Epithelial cell of esophagus (primary cell): ENCODE measurements at regions not wholly inside any gene's neighbourhood (a gene's known extent, or its start where the extent isn't known, plus 50 kb on each side); places are given as distances from the start of the nearest gene placed in this dataset.

Source experiments
- DNase-seq: peaks from one replicate; pipeline ENCODE4 v3.0.0; 2010; ENCODE audit warnings: low read depth
- H3K4me3 ChIP-seq: 2 replicates; pipeline ENCODE4 v1.5.1; 2011; ENCODE audit warnings: mild to moderate bottlenecking, low read length, control low read depth
- TF ChIP-seq, protein P1 (sequence below): IDR thresholded peaks from 2 replicates; pipeline ENCODE4 v1.5.1; 2011; ENCODE audit warnings: low read depth, mild to moderate bottlenecking, low read length, control low read depth, inconsistent platforms; ENCODE audit not compliant: insufficient read depth; ENCODE audit errors: missing control alignments

DNA sequence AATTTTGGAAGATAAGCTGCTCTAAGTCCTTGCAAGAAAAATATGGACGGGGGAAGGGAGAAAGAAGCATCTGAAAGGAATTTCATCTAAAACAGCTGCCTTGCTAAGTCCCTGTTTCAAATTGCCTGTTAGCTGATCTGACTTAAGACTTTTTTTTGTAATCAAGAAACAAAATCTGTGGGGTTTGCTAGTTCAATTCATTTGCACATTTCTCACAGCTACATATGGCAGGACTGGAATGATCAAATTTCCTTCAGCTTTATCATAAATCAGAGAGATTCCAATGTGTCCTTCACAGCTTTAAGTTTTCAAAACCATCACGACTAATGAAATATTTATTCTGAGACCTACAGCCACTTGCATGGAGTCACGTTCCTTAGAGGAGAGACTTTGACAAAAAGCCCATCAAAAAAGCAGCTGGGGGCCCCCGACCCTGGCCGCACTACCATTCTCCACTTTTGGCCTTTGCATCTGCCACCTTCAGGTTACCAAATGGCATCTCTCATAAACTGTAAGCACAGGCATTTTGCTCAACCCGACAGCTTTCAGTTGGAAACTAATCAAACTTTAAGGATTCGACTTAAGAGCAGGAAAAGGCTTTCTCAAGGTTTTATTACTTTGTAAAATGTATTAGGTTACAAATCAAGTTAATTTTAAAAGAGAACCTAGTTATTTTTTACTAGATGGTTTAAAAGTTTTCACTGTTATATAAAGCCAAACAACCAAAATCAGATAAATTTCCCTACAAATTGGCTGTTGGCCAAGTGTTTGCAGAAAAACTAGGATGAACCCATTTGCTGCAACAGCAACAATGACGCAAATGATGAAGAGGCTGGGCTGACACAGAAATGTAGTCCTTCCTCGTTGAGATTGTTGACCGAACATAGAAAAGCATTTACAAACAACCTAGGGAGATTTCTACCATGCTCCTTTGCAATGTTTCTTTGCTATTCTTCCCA lies 100.4 kb upstream of the RND3 start:
- H3K4me3 ChIP-seq: no peak overlapping the region
- no peak for DNase-seq
- TF ChIP-seq, protein P1, sequence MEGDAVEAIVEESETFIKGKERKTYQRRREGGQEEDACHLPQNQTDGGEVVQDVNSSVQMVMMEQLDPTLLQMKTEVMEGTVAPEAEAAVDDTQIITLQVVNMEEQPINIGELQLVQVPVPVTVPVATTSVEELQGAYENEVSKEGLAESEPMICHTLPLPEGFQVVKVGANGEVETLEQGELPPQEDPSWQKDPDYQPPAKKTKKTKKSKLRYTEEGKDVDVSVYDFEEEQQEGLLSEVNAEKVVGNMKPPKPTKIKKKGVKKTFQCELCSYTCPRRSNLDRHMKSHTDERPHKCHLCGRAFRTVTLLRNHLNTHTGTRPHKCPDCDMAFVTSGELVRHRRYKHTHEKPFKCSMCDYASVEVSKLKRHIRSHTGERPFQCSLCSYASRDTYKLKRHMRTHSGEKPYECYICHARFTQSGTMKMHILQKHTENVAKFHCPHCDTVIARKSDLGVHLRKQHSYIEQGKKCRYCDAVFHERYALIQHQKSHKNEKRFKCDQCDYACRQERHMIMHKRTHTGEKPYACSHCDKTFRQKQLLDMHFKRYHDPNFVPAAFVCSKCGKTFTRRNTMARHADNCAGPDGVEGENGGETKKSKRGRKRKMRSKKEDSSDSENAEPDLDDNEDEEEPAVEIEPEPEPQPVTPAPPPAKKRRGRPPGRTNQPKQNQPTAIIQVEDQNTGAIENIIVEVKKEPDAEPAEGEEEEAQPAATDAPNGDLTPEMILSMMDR: no peak

GRCh38 chr2:150586858-150587257 lies 99.4 kb upstream of the RND3 start:
- H3K4me3 ChIP-seq: no peak overlapping the region
- DNase-seq: peak; percentile 74
- TF ChIP-seq, protein P1: no peak

DNA sequence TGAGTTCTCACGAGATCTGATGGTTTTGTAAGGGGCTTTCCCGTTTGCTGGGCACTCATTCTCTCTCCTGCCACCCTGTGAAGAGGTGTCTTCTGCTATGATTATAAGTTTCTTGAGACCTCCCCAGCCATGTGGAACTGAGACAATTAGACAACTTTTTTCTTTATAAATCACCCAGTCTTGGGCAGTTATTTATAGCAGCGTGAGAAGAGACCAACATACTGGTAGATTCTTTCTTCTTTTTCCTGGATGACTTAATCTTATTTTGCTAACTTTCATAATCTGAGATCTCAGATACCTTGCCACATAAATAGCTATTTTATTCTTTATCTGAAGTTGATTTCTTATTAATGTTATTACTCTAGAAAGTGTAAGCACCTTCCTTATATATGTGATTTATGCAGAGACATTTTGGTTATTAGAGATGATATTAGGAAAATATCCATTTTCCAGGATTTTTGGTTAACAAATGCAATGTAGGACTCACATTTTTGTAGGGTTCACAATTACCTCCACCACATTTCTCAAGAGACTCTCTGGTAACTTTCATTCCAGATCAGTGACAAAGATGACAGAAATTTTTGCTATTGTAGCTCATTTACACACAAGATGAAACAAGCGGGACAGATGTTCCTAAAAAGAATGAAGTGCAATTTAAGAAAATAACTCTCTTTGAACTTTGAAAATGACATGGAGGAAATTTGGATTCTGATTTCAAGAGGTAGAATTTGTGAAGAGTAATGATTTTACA lies 97.9 kb upstream of the RND3 start:
- H3K4me3 ChIP-seq: no peak overlapping the region
- TF ChIP-seq, protein P1: no peak
- no peak for DNase-seq

GRCh38 chr2:150584081-150584480 lies 96.6 kb upstream of the RND3 start:
- DNase-seq: peak; percentile 67
- H3K4me3 ChIP-seq: no peak overlapping the region
- TF ChIP-seq, protein P1: no peak

- DNase-seq: no peak
- TF ChIP-seq, protein P1: no peak
- H3K4me3 ChIP-seq: no peak overlapping the region
Measured at GRCh38 chr2:150581717-150582472, 94.4 kb upstream of the RND3 start.

DNA sequence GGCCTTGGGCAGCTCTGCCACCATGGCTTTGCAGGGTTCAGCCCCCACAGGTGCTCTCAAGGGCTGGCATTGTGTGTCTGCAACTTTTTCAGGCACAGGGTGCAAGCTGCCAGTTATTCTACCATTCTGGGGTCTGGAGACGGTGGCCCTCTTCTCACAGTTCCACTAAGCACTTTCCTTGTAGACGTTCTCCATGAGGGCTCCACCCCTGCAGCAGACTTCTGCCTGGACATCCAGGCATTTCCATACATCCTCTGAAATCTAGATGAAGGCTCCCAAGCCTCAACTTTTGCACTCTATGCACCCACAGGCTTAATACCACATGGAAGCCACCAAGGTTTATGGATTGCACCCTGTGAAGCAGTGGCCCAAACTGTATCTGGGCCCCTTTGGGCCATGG lies 91.0 kb upstream of the RND3 start:
- TF ChIP-seq, protein P1: no peak
- no peak overlapping the region for H3K4me3 ChIP-seq
- no peak for DNase-seq
